GM12878 (cell line): ENCODE measurements at regions not wholly inside any gene's neighbourhood (a gene's known extent, or its start where the extent isn't known, plus 50 kb on each side); places are given as distances from the start of the nearest gene placed in this dataset.
"Not testable (repeated sequence)": the region's sequence is repeated elsewhere in the genome, so short reads cannot be mapped to it uniquely, and the experiment has no call there.

Experiments
- ATAC-seq: fragments of 200-7000 bp; cut with Tn5 transposase; 3 replicates; pipeline ENCODE4 v1.9.1; 2020; ENCODE audit warnings: mild to moderate bottlenecking, moderate library complexity
- BruUV-seq: library from RNA; stranded (reverse); fragments of 400-500 nt; replicated peaks from 2 replicates; lab custom pipeline; 2021; lab: Mats Ljungman, UMichigan
- CTCF ChIA-PET: fragments of 300-600 bp; sonication (Branson Sonifier 250); formaldehyde crosslinking; extraction: SDS; loops from one replicate; lab custom pipeline; 2021; ENCODE audit warnings: inconsistent platforms; lab: Yijun Ruan, JAX
- POLR2A ChIA-PET: fragments of 350-600 bp; formaldehyde crosslinking; extraction: SDS; loops from one replicate; lab custom pipeline; 2021; ENCODE audit warnings: inconsistent platforms; lab: Charles Lee
- RAD21 ChIA-PET: fragments of 300-600 bp; sonication (Branson Sonifier 250); formaldehyde crosslinking; loops from one replicate; lab custom pipeline; 2023; ENCODE audit warnings: antibody characterized with exemption; ENCODE audit not compliant: unreplicated experiment; lab: Charles Lee
- SMC1A ChIA-PET: fragments of 300-600 bp; sonication (Branson Sonifier 250); formaldehyde crosslinking; loops from one replicate; lab custom pipeline; 2023; ENCODE audit not compliant: unreplicated experiment, uncharacterized antibody; lab: Charles Lee
- DNase-seq: peaks from one replicate; pipeline ENCODE4 v3.0.0-alpha.2; 2011; ENCODE audit warnings: low read depth, low spot score
- FAIRE-seq: peaks from 3 replicates; lab custom pipeline; 2011; peaks lifted over from hg19 to GRCh38; lab: Jason Lieb, UNC
- H2AFZ ChIP-seq: 2 replicates; pipeline ENCODE4 v1.6.0; 2011; ENCODE audit warnings: low read depth, low read length, control low read depth; ENCODE audit not compliant: control insufficient read depth
- H3K27ac ChIP-seq: 2 replicates; pipeline ENCODE4 v1.5.1; 2011; ENCODE audit warnings: control low read depth; ENCODE audit not compliant: control insufficient read depth, insufficient read depth
- H3K27me3 ChIP-seq, 2 experiments: replicated peaks in 1 of 2; 2 replicates each; pipeline versions ENCODE4 v1.6.0 to v1.6.1; 2011; ENCODE audit warnings: low read length in 1 of 2; ENCODE audit not compliant: control insufficient read depth in 2 of 2, insufficient read depth in 2 of 2
- H3K36me3 ChIP-seq, 2 experiments: 2 replicates each; pipeline ENCODE4 v1.5.1; 2011; ENCODE audit warnings: low read length in 1 of 2; ENCODE audit not compliant: control insufficient read depth in 2 of 2, insufficient read depth in 2 of 2
- H3K4me1 ChIP-seq: 2 replicates; pipeline ENCODE4 v1.6.1; 2011; ENCODE audit warnings: mild to moderate bottlenecking, low read length, moderate library complexity, mixed read lengths; ENCODE audit not compliant: control insufficient read depth, insufficient read depth
- H3K4me2 ChIP-seq: 2 replicates; pipeline ENCODE4 v1.6.0; 2011; ENCODE audit warnings: control low read depth; ENCODE audit not compliant: control insufficient read depth, insufficient read depth
- H3K4me3 ChIP-seq: fragments of 200-600 bp; sonication (generic); 2 replicates; pipeline ENCODE4 v1.5.1; 2016
- H3K79me2 ChIP-seq: 2 replicates; pipeline ENCODE4 v1.6.0; 2011; ENCODE audit warnings: low read length; ENCODE audit not compliant: control insufficient read depth, insufficient read depth
- H3K9ac ChIP-seq: 2 replicates; pipeline ENCODE4 v1.8.0; 2011; ENCODE audit warnings: low read length, control low read depth, mixed read lengths; ENCODE audit not compliant: control insufficient read depth, insufficient read depth
- H3K9me3 ChIP-seq: replicated peaks from 3 replicates; pipeline ENCODE4 v1.5.1; 2011; ENCODE audit warnings: mild to moderate bottlenecking, low read length; ENCODE audit not compliant: control insufficient read depth, insufficient read depth
- H4K20me1 ChIP-seq: 2 replicates; pipeline ENCODE4 v1.6.0; 2011; ENCODE audit not compliant: control insufficient read depth, insufficient read depth
- ETV6 ChIP-seq, 2 experiments: fragments of 450-650 bp in 1 of 2; IDR thresholded peaks in 1 of 2; conservative IDR thresholded peaks in 1 of 2; 2 replicates each; pipeline ENCODE4 v1.6.1; 2014; ENCODE audit warnings: antibody characterized with exemption in 1 of 2, borderline replicate concordance in 1 of 2, low read depth in 1 of 2, mild to moderate bottlenecking in 1 of 2, moderate library complexity in 1 of 2
- SPI1 ChIP-seq: IDR thresholded peaks from 2 replicates; pipeline ENCODE4 v1.6.1; 2011; ENCODE audit warnings: low read depth, mild to moderate bottlenecking, low read length, moderate library complexity, borderline replicate concordance; ENCODE audit not compliant: insufficient read depth
- STAT3 ChIP-seq: IDR thresholded peaks from 2 replicates; pipeline ENCODE4 v1.6.1; 2011; ENCODE audit warnings: low read depth, low read length, improper control_type of control experiment
- WGBS: methylation state at CpG from one replicate; pipeline ENCODE4 v1.1.6; 2016; ENCODE audit warnings: low lambda C conversion rate; ENCODE audit not compliant: insufficient replicate concordance, insufficient coverage; ENCODE audit errors: missing lambda C conversion rate; 5-methylcytosine and 5-hydroxymethylcytosine counted together
- in situ Hi-C: fragments of 300-500 bp; cut with MboI; formaldehyde crosslinking; loops from 9 replicates; pipeline ENCODE4 v1.14.3; 2018; ENCODE audit warnings: mixed read lengths
- intact Hi-C: fragments of 100-400 bp; cut with micrococcal nuclease; formaldehyde crosslinking; loops from one replicate; pipeline ENCODE4 v1.14.2; 2022; ENCODE audit not compliant: unreplicated experiment

DNA sequence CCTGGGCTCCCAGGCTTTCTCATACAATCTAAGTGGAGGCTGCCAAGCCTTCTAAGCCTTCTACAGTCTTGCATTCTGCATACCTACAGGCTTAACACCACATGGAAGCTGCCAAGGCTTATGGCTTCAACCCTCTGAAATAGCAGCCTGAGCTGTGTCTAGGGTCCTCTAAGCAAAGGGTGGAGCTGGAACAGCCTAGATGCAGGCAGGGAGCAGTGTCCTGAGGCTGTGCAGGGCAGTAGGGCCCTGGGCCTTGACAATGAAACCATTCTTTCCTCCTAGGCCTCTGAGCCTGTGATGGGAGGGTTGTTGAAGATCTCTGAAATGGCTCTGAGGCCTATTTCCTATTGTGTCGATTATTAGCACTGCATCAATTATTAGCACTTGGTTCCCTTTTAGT lies 150.9 kb upstream of the GRK3 start (continued):
- TF ChIP-seq ETV6 (conservative IDR thresholded peaks at IDR 0.05 in 1 of 2, IDR thresholded peaks at IDR 0.05 in 1 of 2; ENCODE audit: borderline replicate concordance in 1 of 2, low read depth in 1 of 2) = no peak
- no peak for TF ChIP-seq STAT3

GRCh38 chr22:25415731-25416130 lies 148.7 kb upstream of the GRK3 start:
- H3K9ac ChIP-seq, POLR2A ChIA-PET, H2AFZ ChIP-seq, H3K36me3 ChIP-seq, H3K4me3 ChIP-seq, H3K4me2 ChIP-seq, BruUV-seq, H3K27me3 ChIP-seq, FAIRE-seq, H4K20me1 ChIP-seq, H3K9me3 ChIP-seq, intact Hi-C loops, ATAC-seq, H3K79me2 ChIP-seq, H3K27ac ChIP-seq, RAD21 ChIA-PET, DNase-seq, in situ Hi-C loops: not testable (repeated sequence)
- WGBS = 59% methylated on average over 4 of the region's 4 CpGs
- H3K4me1 ChIP-seq = peaks cover 23% of the 10 kb centered on the region
- ChIA-PET CTCF (interaction anchor here (1.2 kb wide), 1 partner anchor 12 kb away, joined by 3 read pairs; no protein-coding TSS in a partner anchor), SMC1A (interaction anchor here (0.7 kb wide), 1 partner anchor 12 kb away, joined by 3 read pairs; no protein-coding TSS in a partner anchor)

- ATAC-seq, in situ Hi-C loops: not testable (repeated sequence)
Observed at GRCh38 chr22:25417826-25418225, 146.6 kb upstream of the GRK3 start.

More at GRCh38 chr22:25417826-25418225, 146.6 kb upstream of the GRK3 start:
- 94% methylated on average over 2 of the region's 2 CpGs for WGBS
- H3K27ac ChIP-seq, H3K9ac ChIP-seq, H3K4me3 ChIP-seq, H3K9me3 ChIP-seq, H3K27me3 ChIP-seq, H3K36me3 ChIP-seq, H4K20me1 ChIP-seq, H2AFZ ChIP-seq, H3K4me2 ChIP-seq, FAIRE-seq, CTCF ChIA-PET, intact Hi-C loops, H3K79me2 ChIP-seq, BruUV-seq, RAD21 ChIA-PET, DNase-seq, SMC1A ChIA-PET: not testable (repeated sequence)
- TF ChIP-seq SPI1 = peak; percentile 39
- peaks cover 20% of the 10 kb centered on the region for H3K4me1 ChIP-seq
- POLR2A ChIA-PET = interaction anchor here (0.7 to 1.0 kb wide), 2 partner anchors 14 to 59 kb away, joined by 6 read pairs; no protein-coding TSS in a partner anchor
